Prostate gland (tissue), 2 donors: ENCODE measurements at regions not wholly inside any gene's neighbourhood (a gene's known extent, or its start where the extent isn't known, plus 50 kb on each side); places are given as distances from the start of the nearest gene placed in this dataset.

Experiments used
- CTCF ChIP-seq, 4 experiments: fragments of 200-600 bp in 2 of 4; fragments of 450-650 bp in 2 of 4; sonication (generic) in 2 of 4; IDR thresholded peaks; 1 replicate in 3 of 4; 2 replicates in 1 of 4; pipeline ENCODE4 v1.5.1; 2016 to 2019; ENCODE audit warnings: antibody characterized with exemption in 4 of 4, mild to moderate bottlenecking in 2 of 4, moderate library complexity in 2 of 4
- POLR2A ChIP-seq: fragments of 450-650 bp; IDR thresholded peaks from one replicate; pipeline ENCODE4 v1.6.1; 2016; ENCODE audit warnings: antibody characterized with exemption, mild to moderate bottlenecking
- POLR2AphosphoS5 ChIP-seq: sonication (generic); formaldehyde crosslinking; IDR thresholded peaks from one replicate; pipeline ENCODE4 v1.6.1; 2017; ENCODE audit warnings: antibody characterized with exemption

DNA sequence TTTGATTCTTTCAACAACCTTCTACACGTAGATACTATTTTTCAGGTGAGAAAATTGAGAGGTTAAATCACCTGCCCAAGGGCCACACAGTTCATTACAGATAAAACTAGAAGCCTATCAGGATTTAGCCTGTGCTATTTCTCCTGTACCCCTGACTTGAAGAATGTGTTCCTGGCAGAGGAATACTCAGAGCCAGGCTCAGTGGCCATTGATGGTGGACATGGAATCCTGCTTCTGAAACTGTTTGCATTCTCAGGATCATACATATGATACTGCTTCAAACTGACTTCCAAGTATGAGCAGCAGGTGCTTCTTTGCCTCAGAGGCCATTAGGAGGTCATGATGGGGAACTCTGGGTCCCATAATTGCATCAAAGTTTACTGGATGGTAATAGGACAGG lies 348.6 kb downstream of the ADRA2A start:
- no peak for TF ChIP-seq CTCF (IDR thresholded peaks at IDR 0.05)
- TF ChIP-seq POLR2AphosphoS5, result no peak
- no peak for TF ChIP-seq POLR2A
